ENCODE measurements at regions not wholly inside any gene's neighbourhood (a gene's known extent, or its start where the extent isn't known, plus 50 kb on each side); places are given as distances from the start of the nearest gene placed in this dataset.

DNA sequence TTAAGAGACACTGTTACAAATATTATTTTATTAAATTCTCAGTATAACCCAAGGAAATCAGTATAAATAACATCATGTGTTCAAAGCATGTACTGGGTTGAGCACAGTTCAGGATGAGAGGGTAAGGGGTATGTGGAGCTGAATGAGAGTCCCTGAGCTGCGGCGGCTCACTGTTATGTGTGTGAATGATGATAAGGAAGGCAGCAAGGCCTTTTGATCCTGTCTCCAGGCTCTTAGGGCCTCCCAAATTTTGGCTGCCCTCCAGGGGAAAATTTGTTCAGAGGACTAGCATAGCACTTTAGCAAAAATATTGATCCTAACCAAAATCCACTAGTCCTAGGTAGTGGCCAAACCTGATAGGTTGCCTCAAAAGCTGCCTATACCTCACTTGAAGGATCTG, 86.1 kb upstream of the SPON1 start:
- Histone ChIP-seq H3K4me3 (ENCODE audit: insufficient read depth, low read length) (no peak overlapping the region), H3K27ac (ENCODE audit: low read depth, low read length) (no peak overlapping the region), H3K4me2 (ENCODE audit: insufficient read depth, low read length) (no peak overlapping the region), H3K27me3 (ENCODE audit: insufficient read depth, low read length) (no peaks in the 10 kb centered on the region), H3K9me3 (ENCODE audit: low read depth, low read length) (no peaks in the 10 kb centered on the region), H2AFZ (ENCODE audit: low read length) (no peak overlapping the region), H3K79me2 (ENCODE audit: insufficient read depth, low read length) (no peaks in the 10 kb centered on the region), H4K20me1 (ENCODE audit: insufficient read depth, low read length) (no peaks in the 10 kb centered on the region), H3K4me1 (ENCODE audit: insufficient read depth, low read length) (no peaks in the 10 kb centered on the region), H3K36me3 (ENCODE audit: insufficient read depth, low read length) (no peaks in the 10 kb centered on the region)
- no peak for DNase-seq (ENCODE audit: insufficient read length, low spot score, missing footprints)
- TF ChIP-seq, protein P1, sequence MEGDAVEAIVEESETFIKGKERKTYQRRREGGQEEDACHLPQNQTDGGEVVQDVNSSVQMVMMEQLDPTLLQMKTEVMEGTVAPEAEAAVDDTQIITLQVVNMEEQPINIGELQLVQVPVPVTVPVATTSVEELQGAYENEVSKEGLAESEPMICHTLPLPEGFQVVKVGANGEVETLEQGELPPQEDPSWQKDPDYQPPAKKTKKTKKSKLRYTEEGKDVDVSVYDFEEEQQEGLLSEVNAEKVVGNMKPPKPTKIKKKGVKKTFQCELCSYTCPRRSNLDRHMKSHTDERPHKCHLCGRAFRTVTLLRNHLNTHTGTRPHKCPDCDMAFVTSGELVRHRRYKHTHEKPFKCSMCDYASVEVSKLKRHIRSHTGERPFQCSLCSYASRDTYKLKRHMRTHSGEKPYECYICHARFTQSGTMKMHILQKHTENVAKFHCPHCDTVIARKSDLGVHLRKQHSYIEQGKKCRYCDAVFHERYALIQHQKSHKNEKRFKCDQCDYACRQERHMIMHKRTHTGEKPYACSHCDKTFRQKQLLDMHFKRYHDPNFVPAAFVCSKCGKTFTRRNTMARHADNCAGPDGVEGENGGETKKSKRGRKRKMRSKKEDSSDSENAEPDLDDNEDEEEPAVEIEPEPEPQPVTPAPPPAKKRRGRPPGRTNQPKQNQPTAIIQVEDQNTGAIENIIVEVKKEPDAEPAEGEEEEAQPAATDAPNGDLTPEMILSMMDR (IDR thresholded peaks at IDR 0.05; ENCODE audit: extremely low read depth, low read depth, low read length) = no peak

DNA sequence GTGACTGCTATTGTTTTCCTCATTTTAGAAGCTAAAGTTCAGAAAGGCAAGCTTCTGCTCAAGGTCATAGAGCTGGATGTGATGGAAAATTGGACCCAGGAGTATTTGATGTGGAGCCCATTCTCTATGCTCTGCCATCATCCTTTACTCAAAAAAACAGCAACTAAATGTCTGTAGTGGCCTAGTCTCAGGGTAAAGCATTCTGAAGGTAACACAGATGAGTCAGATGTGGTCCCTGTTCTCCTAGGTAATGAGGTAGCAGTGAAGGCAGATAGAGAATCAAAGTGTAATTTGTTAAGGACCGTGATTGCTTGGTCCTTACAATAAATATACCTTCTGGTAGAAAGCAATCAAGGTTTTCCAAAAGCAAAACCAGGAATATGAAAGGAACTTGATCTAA, 84.4 kb upstream of the SPON1 start:
- no peaks in the 10 kb centered on the region for H3K36me3 ChIP-seq (ENCODE audit: insufficient read depth, low read length)

DNA sequence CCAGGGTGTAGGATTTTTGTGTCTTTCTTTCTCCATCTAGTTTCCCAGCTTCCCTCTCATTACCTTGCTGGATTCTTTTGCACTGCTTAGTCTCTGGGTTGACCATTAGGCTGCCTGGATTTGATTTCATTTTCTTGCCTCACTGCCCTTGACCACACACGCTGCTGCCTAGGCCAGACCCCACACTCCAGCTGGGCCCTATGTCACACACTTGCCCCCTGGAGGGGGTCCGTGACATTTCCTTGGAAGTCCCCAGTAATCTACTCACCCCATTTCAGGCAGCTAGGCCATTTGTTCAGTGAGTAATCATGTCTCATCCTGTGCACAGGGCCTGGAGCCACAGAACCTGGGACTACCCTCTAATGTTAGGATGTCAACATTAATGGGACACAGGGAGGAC, 81.9 kb upstream of the SPON1 start:
- Histone ChIP-seq H3K27me3 (ENCODE audit: insufficient read depth, low read length) (no peaks in the 10 kb centered on the region), H2AFZ (ENCODE audit: low read length) (no peak overlapping the region), H3K27ac (ENCODE audit: low read depth, low read length) (no peak overlapping the region), H4K20me1 (ENCODE audit: insufficient read depth, low read length) (no peaks in the 10 kb centered on the region), H3K79me2 (ENCODE audit: insufficient read depth, low read length) (no peaks in the 10 kb centered on the region), H3K4me2 (ENCODE audit: insufficient read depth, low read length) (no peak overlapping the region), H3K9me3 (ENCODE audit: low read depth, low read length) (no peaks in the 10 kb centered on the region), H3K4me3 (ENCODE audit: insufficient read depth, low read length) (no peak overlapping the region), H3K36me3 (ENCODE audit: insufficient read depth, low read length) (no peaks in the 10 kb centered on the region), H3K4me1 (ENCODE audit: insufficient read depth, low read length) (no peaks in the 10 kb centered on the region)
- TF ChIP-seq, protein P1 (IDR thresholded peaks at IDR 0.05; ENCODE audit: extremely low read depth, low read depth, low read length) = no peak
- DNase-seq (ENCODE audit: insufficient read length, low spot score, missing footprints) = no peak

More for the DNA sequence above, 84.4 kb upstream of the SPON1 start:
- H3K4me3 ChIP-seq (ENCODE audit: insufficient read depth, low read length) = no peak overlapping the region
- H2AFZ ChIP-seq (ENCODE audit: low read length) = no peak overlapping the region
- H3K27me3 ChIP-seq (ENCODE audit: insufficient read depth, low read length) = no peaks in the 10 kb centered on the region
- H4K20me1 ChIP-seq (ENCODE audit: insufficient read depth, low read length) = no peaks in the 10 kb centered on the region
- H3K79me2 ChIP-seq (ENCODE audit: insufficient read depth, low read length) = no peaks in the 10 kb centered on the region
- TF ChIP-seq, protein P1 (IDR thresholded peaks at IDR 0.05; ENCODE audit: extremely low read depth, low read depth, low read length) = no peak
- no peak overlapping the region for H3K4me2 ChIP-seq (ENCODE audit: insufficient read depth, low read length)
- no peak for DNase-seq (ENCODE audit: insufficient read length, low spot score, missing footprints)
- no peak overlapping the region for H3K27ac ChIP-seq (ENCODE audit: low read depth, low read length)
- H3K9me3 ChIP-seq (ENCODE audit: low read depth, low read length) = no peaks in the 10 kb centered on the region
- H3K4me1 ChIP-seq (ENCODE audit: insufficient read depth, low read length) = no peaks in the 10 kb centered on the region

DNA sequence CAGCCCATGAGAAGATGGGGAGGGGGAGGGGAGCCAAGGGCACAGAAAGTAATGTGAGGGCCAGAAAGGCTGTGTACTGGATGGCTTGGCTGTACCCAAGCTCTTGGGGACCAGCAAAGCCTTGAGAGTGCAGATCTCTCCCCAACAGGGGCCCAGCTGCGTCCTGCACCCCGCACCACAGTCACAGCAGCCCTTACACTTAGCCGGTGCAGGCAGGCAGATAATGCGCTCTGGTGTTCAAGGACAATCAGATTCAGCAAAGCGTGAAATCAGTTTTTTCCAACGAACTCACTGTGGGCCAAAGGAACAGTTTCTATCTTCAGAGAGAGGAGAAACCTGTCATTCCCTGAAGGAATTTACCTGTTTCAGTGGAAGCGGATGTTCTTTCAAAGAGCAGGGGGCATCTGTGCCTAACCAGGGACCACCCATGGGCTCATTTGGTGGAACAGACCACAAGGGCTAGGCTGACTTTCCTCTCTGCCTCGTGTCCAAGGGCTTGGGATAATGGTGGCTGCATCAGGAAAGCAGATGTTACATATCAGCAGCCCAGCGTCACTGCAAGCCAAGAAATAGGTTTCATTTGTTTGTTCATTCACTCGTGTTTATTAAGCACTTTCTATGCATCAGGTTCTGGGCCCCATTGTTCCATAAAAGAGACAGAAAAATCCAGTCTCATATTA, 81.2 kb upstream of the SPON1 start:
- Histone ChIP-seq H3K4me3 (ENCODE audit: insufficient read depth, low read length) (no peak overlapping the region), H3K36me3 (ENCODE audit: insufficient read depth, low read length) (no peaks in the 10 kb centered on the region), H4K20me1 (ENCODE audit: insufficient read depth, low read length) (no peaks in the 10 kb centered on the region), H2AFZ (ENCODE audit: low read length) (no peak overlapping the region), H3K27me3 (ENCODE audit: insufficient read depth, low read length) (no peaks in the 10 kb centered on the region), H3K4me2 (ENCODE audit: insufficient read depth, low read length) (no peak overlapping the region), H3K27ac (ENCODE audit: low read depth, low read length) (no peak overlapping the region), H3K9me3 (ENCODE audit: low read depth, low read length) (no peaks in the 10 kb centered on the region), H3K79me2 (ENCODE audit: insufficient read depth, low read length) (no peaks in the 10 kb centered on the region), H3K4me1 (ENCODE audit: insufficient read depth, low read length) (no peaks in the 10 kb centered on the region)
- TF ChIP-seq, protein P1 (IDR thresholded peaks at IDR 0.05; ENCODE audit: extremely low read depth, low read depth, low read length) = no peak
- no peak for DNase-seq (ENCODE audit: insufficient read length, low spot score, missing footprints)
